Stomach smooth muscle (tissue), 2 donors: ENCODE measurements at regions not wholly inside any gene's neighbourhood (a gene's known extent, or its start where the extent isn't known, plus 50 kb on each side); places are given as distances from the start of the nearest gene placed in this dataset.

Source experiments
- H3K27ac ChIP-seq: one replicate; pipeline ENCODE4 v1.7.0; 2013; ENCODE audit warnings: mild to moderate bottlenecking, low read length, inconsistent platforms
- H3K27me3 ChIP-seq, 2 donors: one replicate each; pipeline ENCODE4 v1.7.0; 2013; ENCODE audit warnings: low read length in 2 of 2; ENCODE audit not compliant: insufficient read depth in 2 of 2, control insufficient read depth in 1 of 2
- H3K36me3 ChIP-seq, 2 donors: one replicate each; pipeline ENCODE4 v1.7.0; 2013; ENCODE audit warnings: low read length in 2 of 2; ENCODE audit not compliant: control insufficient read depth in 2 of 2, insufficient read depth in 2 of 2
- H3K4me1 ChIP-seq: one replicate; pipeline ENCODE4 v1.7.0; 2013; ENCODE audit warnings: low read length; ENCODE audit not compliant: control insufficient read depth, insufficient read depth
- H3K4me3 ChIP-seq, 2 donors: one replicate each; pipeline ENCODE4 v1.7.0; 2013; ENCODE audit warnings: low read length in 2 of 2
- H3K9ac ChIP-seq, 2 donors: one replicate each; pipeline ENCODE4 v1.7.0; 2013; ENCODE audit warnings: low read length in 2 of 2, mild to moderate bottlenecking in 1 of 2
- H3K9me3 ChIP-seq, 2 donors: one replicate each; pipeline ENCODE4 v1.7.0; 2013; ENCODE audit warnings: low read length in 2 of 2; ENCODE audit not compliant: control insufficient read depth in 2 of 2
- donor health status: healthy.
- donor health status: Pancreatic carcinoma.

DNA sequence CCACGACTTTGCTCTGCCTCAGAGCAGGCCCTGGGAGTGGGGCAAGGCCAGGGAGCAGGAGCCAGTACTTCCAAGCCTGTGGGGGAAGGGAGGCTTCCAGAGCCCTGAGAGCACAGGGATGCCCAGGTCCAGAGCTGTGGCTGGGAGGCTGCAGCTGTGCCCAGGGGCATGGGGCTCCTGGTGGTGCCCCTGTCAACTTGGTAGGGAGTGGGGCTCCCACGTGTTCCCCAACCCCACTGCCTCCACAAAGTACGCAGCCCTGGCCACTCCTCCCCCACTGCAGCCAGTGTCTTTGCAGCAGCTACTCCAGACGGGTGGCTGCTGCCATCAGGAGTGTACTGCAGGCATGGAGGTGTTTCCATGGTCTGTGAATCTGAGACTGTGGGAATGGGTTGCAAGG is 294.1 kb upstream of the SNX7 start:
- no peaks in the 10 kb centered on the region for H3K9me3 ChIP-seq
- H3K4me3 ChIP-seq = no peak overlapping the region
- no peak overlapping the region for H3K9ac ChIP-seq
- H3K36me3 ChIP-seq = no peaks in the 10 kb centered on the region
- H3K4me1 ChIP-seq = no peaks in the 10 kb centered on the region
- H3K27ac ChIP-seq = no peak overlapping the region
- H3K27me3 ChIP-seq = no peaks in the 10 kb centered on the region

DNA sequence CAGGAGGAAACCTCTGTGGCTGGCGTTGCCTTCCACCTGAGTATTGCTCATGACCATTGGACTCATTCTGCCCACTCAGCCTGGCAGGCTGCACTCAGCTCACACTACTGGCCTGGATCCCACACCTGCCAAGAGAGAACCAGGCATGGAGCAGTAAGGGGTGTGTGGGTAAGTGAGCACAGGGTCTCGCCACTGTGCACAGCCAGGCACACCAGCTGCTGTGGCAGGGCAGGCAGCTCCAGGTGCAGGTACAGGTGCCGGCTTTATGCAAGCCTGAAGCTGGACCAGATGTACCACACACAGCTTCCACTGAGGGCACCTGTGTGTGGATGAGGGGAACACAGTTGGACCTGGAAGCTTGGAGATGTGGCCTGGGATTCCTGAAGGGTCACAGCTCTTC is 295.2 kb upstream of the SNX7 start:
- Histone ChIP-seq H3K4me1 (no peaks in the 10 kb centered on the region), H3K36me3 (no peaks in the 10 kb centered on the region), H3K9me3 (no peaks in the 10 kb centered on the region), H3K9ac (no peak overlapping the region), H3K27ac (no peak overlapping the region), H3K4me3 (no peak overlapping the region), H3K27me3 (no peaks in the 10 kb centered on the region)

DNA sequence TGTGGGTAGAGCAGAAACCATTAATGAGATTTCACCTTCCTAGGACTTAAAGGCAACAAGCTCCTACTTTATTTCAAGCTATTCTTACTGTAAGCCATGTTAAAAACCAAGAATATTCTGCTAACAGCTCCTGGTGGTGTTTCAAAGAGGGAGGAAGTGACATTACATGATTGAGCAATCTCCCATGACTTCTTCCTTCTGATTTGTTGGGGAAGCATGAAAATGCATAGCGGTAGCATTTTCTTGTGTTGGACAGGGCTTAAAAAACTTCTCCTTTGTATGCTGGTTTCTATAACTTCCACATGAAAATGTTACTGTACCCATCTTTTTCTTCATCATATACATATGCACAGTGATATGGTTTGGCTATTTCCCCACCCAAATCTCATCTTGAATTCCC is 297.0 kb upstream of the SNX7 start:
- Histone ChIP-seq H3K4me1 (no peaks in the 10 kb centered on the region), H3K4me3 (no peak overlapping the region), H3K9me3 (no peaks in the 10 kb centered on the region), H3K27ac (no peak overlapping the region), H3K9ac (no peak overlapping the region), H3K27me3 (no peaks in the 10 kb centered on the region), H3K36me3 (no peaks in the 10 kb centered on the region)

DNA sequence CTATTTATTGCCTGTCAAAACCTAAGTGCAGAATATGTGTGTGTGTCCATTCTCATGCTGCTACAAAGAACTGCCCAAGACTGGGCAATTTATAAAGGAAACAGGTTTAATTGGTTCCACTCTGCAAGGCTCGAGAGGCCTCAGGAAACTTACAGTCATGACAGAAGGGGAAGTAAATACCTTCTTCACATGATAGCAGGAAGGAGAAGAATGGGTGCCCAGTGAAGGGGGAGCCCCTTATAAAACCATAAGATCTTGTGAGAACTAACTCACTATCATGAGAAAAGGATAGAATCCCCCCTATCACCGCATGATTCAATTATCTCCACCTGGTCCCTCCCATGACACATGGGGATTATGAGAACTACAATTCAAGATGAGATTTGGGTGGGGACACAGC is 300.7 kb upstream of the SNX7 start:
- Histone ChIP-seq H3K36me3 (no peaks in the 10 kb centered on the region), H3K9ac (no peak overlapping the region)

DNA sequence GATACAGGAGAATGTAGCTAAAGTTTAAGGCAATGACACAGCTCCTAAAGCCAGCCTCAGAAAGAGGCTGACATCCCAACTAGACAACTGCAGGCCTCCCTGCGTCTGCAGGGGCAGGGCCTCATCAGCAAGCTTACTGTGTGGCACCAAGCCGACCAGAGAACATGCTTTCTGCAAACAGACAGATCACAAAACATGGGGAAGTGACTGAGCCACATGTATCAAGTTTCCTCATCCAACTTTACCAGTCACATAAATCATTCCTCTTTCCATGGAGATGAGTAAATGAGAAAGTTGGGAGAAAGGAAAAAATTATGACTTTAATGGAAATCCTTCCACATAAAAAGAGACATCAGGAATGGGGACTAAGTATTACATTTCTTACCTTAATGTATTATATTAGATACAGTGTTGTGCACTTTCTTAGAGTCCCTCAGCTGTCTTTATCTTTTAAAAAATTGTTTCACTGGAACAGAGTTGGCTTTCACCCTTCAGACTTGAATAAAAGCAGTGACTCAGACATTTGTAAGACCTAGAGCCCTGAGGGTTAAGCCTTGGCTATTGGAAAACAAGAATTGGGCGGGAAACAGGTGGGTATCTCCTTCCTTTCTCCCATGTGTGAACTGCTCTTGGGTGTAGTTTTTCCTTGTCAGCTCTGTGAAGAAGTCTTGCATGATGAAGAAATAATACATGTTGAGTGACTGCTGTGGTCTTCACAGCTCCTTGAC is 305.7 kb upstream of the SNX7 start:
- Histone ChIP-seq H3K9ac (no peak overlapping the region), H3K9me3 (no peaks in the 10 kb centered on the region)

More for the DNA sequence above, 300.7 kb upstream of the SNX7 start:
- H3K9me3 ChIP-seq = no peaks in the 10 kb centered on the region
- H3K4me1 ChIP-seq = no peaks in the 10 kb centered on the region
- no peaks in the 10 kb centered on the region for H3K27me3 ChIP-seq
- H3K27ac ChIP-seq = no peak overlapping the region
- no peak overlapping the region for H3K4me3 ChIP-seq

DNA sequence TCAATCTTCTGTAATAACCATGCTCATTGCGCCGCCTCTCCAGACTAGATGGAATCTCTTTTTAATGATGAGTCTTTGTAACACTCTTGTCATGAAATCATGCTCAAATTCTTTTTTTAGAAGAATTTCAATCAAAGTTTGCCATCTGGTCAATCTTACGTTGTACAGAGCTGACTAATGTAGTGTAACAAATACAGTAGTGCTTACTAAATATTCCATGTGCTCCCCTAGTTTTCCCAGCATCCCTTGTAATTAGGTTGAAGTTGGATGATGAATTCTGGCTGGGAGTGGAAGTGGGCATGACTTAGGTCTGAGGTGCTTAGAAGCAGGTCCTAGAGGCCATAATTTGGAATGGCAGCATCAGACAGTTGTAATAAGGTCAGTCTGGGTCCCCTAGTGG is 309.1 kb upstream of the SNX7 start:
- Histone ChIP-seq H3K4me3 (no peak overlapping the region), H3K9ac (no peak overlapping the region), H3K27me3 (no peaks in the 10 kb centered on the region), H3K36me3 (no peaks in the 10 kb centered on the region), H3K27ac (no peak overlapping the region), H3K4me1 (no peaks in the 10 kb centered on the region), H3K9me3 (no peaks in the 10 kb centered on the region)

More for the DNA sequence above, 305.7 kb upstream of the SNX7 start:
- Histone ChIP-seq H3K4me3 (no peak overlapping the region), H3K27me3 (no peaks in the 10 kb centered on the region), H3K4me1 (no peaks in the 10 kb centered on the region), H3K27ac (no peak overlapping the region), H3K36me3 (no peaks in the 10 kb centered on the region)

- Histone ChIP-seq H3K4me3 (no peak overlapping the region), H3K4me1 (no peaks in the 10 kb centered on the region), H3K36me3 (no peaks in the 10 kb centered on the region), H3K27ac (no peak overlapping the region), H3K9me3 (no peaks in the 10 kb centered on the region), H3K9ac (no peak overlapping the region), H3K27me3 (no peaks in the 10 kb centered on the region)
Measured at GRCh38 chr1:98351561-98351960, 310.0 kb upstream of the SNX7 start.

DNA sequence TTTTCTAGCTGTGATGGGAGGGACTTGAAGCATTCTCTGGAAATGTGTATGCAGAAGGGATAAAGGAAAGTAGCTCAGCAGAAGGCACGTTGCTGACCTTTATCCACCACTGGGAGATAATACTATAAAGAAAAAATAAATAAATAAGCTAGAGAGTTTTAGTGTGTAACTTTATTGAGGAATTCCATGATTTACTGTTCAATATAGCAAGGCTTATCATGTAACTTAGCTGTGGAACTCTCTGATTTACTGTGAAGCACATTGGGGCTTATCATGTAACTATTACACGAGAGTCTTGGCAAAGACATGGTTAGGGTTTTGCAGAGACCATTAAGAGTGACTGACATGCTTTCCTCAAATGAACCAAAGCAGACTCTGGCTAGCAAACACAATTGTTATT is 316.1 kb upstream of the SNX7 start:
- Histone ChIP-seq H3K9me3 (no peaks in the 10 kb centered on the region), H3K4me3 (no peak overlapping the region), H3K27me3 (no peaks in the 10 kb centered on the region), H3K36me3 (no peaks in the 10 kb centered on the region), H3K9ac (no peak overlapping the region), H3K27ac (no peak overlapping the region), H3K4me1 (no peaks in the 10 kb centered on the region)

DNA sequence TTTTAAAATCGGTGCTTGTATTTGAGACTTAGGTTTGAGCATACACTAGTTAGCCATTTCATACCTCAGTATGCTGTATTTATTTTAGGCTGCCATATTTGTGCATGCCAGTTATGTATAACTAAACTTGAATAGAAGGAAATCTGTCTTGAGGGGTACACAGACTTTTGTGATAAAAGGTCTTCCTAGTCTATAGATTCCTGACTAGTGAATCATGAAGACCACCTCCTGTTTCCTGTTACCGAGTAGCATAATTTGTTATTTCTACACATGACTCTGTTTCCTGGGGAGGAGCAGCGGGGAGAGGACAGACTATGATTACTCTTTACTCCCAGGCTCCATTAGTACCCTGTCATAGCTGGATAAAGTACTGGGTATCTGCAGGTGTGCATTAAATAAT is 316.8 kb upstream of the SNX7 start:
- no peak overlapping the region for H3K4me3 ChIP-seq
- H3K9ac ChIP-seq = no peak overlapping the region
- no peaks in the 10 kb centered on the region for H3K4me1 ChIP-seq
- no peaks in the 10 kb centered on the region for H3K36me3 ChIP-seq
- no peaks in the 10 kb centered on the region for H3K9me3 ChIP-seq
- H3K27me3 ChIP-seq = no peaks in the 10 kb centered on the region
- H3K27ac ChIP-seq = no peak overlapping the region

- H3K36me3 ChIP-seq = no peaks in the 10 kb centered on the region
- H3K9ac ChIP-seq = no peak overlapping the region
- no peak overlapping the region for H3K4me3 ChIP-seq
- no peak overlapping the region for H3K27ac ChIP-seq
- no peaks in the 10 kb centered on the region for H3K9me3 ChIP-seq
- H3K4me1 ChIP-seq = no peaks in the 10 kb centered on the region
- H3K27me3 ChIP-seq = no peaks in the 10 kb centered on the region
Measured at GRCh38 chr1:98342566-98342965, 319.0 kb upstream of the SNX7 start.

- Histone ChIP-seq H3K36me3 (no peaks in the 10 kb centered on the region), H3K4me3 (no peak overlapping the region), H3K4me1 (no peaks in the 10 kb centered on the region), H3K27ac (no peak overlapping the region), H3K9ac (no peak overlapping the region), H3K9me3 (no peaks in the 10 kb centered on the region), H3K27me3 (no peaks in the 10 kb centered on the region)
Measured at GRCh38 chr1:98340511-98340910, 321.0 kb upstream of the SNX7 start.
